Vagina (tissue), 2 donors: ENCODE measurements at regions not wholly inside any gene's neighbourhood (a gene's known extent, or its start where the extent isn't known, plus 50 kb on each side); places are given as distances from the start of the nearest gene placed in this dataset.

ENCODE experiments used
- CTCF ChIP-seq, 3 experiments: fragments of 450-650 bp in 2 of 3; fragments of 200-600 bp in 1 of 3; sonication (generic) in 1 of 3; IDR thresholded peaks; one replicate each; pipeline ENCODE4 v1.5.1; 2017 to 2019; ENCODE audit warnings: antibody characterized with exemption in 3 of 3, mild to moderate bottlenecking in 2 of 3, moderate library complexity in 2 of 3
- POLR2A ChIP-seq, 2 donors: fragments of 450-650 bp; IDR thresholded peaks; one replicate each; pipeline ENCODE4 v1.6.1; 2017; ENCODE audit warnings: antibody characterized with exemption in 2 of 2, mild to moderate bottlenecking in 2 of 2, moderate library complexity in 2 of 2

GRCh38 chr11:129308241-129308865 is 67.3 kb upstream of the BARX2 start:
- TF ChIP-seq CTCF (IDR thresholded peaks at IDR 0.05) (no peak), POLR2A (IDR thresholded peaks at IDR 0.05) (no peak)
